DOHH2 (cell line): ENCODE measurements at regions not wholly inside any gene's neighbourhood (a gene's known extent, or its start where the extent isn't known, plus 50 kb on each side); places are given as distances from the start of the nearest gene placed in this dataset.

Experiments
- CTCF ChIP-seq: fragments of 200-600 bp; sonication (generic); IDR thresholded peaks from one replicate; pipeline ENCODE4 v1.5.1; 2014; ENCODE audit warnings: antibody characterized with exemption, mild to moderate bottlenecking, low read depth, low read length; ENCODE audit not compliant: poor library complexity, severe bottlenecking
- EZH2phosphoT487 ChIP-seq: fragments of 200-600 bp; sonication (generic); IDR thresholded peaks from 2 replicates; pipeline ENCODE4 v1.6.1; 2017; ENCODE audit warnings: borderline replicate concordance, mild to moderate bottlenecking, antibody characterized with exemption, low read length, moderate library complexity, mixed read lengths

- TF ChIP-seq CTCF: no peak
- no peak for TF ChIP-seq EZH2phosphoT487
Measured at GRCh38 chr2:67564626-67565025, 167.5 kb downstream of the ETAA1 start.
